GM12873 (cell line): ENCODE measurements at regions not wholly inside any gene's neighbourhood (a gene's known extent, or its start where the extent isn't known, plus 50 kb on each side); places are given as distances from the start of the nearest gene placed in this dataset.

ENCODE experiments used
- TF ChIP-seq, protein P1 (sequence below): IDR thresholded peaks from 2 replicates; pipeline ENCODE4 v1.5.1; 2012; ENCODE audit warnings: low read depth, mild to moderate bottlenecking, moderate library complexity, low read length, control low read depth; ENCODE audit not compliant: insufficient read depth; ENCODE audit errors: missing control alignments

DNA sequence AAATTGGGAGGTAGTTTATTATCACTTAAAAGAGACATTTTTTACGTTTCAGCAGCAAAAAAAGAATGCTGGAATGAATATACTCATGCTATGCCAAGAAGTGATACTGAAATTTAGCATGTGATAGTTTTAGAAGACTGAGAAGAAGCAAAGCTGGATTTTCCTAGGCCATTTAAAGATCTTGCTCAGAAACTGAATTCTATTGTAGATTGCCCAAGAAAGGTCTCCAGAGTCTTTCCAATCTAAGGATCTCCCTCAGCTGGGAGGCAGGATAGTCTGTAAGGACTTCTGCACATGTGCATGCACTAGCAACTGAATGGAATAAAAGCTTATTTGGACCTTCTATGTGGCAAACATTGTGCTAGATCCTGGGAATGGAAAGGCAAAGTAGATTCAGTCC, 334.5 kb downstream of the DTWD2 start:
- TF ChIP-seq, protein P1, sequence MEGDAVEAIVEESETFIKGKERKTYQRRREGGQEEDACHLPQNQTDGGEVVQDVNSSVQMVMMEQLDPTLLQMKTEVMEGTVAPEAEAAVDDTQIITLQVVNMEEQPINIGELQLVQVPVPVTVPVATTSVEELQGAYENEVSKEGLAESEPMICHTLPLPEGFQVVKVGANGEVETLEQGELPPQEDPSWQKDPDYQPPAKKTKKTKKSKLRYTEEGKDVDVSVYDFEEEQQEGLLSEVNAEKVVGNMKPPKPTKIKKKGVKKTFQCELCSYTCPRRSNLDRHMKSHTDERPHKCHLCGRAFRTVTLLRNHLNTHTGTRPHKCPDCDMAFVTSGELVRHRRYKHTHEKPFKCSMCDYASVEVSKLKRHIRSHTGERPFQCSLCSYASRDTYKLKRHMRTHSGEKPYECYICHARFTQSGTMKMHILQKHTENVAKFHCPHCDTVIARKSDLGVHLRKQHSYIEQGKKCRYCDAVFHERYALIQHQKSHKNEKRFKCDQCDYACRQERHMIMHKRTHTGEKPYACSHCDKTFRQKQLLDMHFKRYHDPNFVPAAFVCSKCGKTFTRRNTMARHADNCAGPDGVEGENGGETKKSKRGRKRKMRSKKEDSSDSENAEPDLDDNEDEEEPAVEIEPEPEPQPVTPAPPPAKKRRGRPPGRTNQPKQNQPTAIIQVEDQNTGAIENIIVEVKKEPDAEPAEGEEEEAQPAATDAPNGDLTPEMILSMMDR, result no peak

GRCh38 chr5:118653183-118653582, 335.2 kb downstream of the DTWD2 start:
- TF ChIP-seq, protein P1, result no peak

GRCh38 chr5:118651002-118651401, 337.3 kb downstream of the DTWD2 start:
- TF ChIP-seq, protein P1, result no peak

DNA sequence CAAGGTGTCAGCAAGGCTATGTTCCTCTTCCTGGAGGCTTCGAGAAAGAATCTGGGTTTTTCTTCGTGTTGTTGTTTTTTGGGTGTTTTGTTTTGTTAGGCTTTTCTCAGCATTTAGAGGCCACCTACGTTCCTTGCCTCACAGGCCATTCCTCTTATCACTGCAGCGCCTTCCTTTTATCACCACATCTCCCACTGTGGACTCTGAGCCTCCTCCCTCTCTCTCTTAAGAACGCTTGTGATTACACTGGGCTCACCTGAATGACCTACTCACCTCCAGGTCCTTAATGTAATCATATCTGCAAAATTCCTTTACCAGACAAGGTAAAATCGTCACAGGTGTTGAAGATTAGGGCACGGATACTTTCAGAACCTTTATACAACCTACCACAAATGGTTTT, 340.8 kb downstream of the DTWD2 start:
- TF ChIP-seq, protein P1, result no peak

GRCh38 chr5:118646917-118647316, 341.4 kb downstream of the DTWD2 start:
- TF ChIP-seq, protein P1, result no peak

DNA sequence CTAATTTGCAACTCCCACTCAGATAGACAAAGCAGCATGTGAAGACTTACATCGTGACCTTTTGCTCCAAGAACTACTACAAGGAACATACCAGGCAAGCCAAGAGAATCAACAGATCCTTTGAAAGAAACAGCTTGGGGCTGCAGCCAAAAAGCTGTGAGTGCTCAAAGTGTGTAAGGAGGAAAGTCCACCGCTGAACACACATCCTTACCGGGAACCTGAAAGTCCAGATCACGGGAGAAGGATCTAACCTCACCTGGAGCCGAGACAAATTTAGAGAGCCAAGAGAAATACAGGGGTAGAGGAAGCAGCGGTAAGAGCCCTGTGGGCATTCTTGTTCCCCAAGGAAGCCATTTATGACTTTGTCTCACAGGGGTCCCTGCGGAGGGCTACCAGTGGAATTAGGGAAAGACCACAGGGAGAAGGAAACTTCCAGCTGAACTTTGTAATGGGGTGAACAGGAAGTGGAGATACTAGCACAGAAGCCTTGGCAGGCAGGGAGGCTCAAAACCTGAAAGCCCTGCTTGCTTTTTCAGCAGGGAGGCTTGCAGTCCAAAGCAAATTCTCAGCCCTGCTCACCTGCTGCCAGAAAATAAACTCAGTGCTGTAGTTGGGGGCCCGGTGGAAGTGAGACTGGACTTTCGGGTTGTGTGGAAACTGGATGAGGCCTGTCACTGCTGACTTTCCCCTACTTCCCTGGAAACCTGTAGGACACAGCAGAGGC, 350.2 kb downstream of the DTWD2 start:
- TF ChIP-seq, protein P1, result no peak

- TF ChIP-seq, protein P1, result no peak
Measured at GRCh38 chr5:118628660-118629354, 359.5 kb downstream of the DTWD2 start.
